HG02623 (cell line): ENCODE measurements at regions not wholly inside any gene's neighbourhood (a gene's known extent, or its start where the extent isn't known, plus 50 kb on each side); places are given as distances from the start of the nearest gene placed in this dataset.

Source experiments
- ATAC-seq: cut with Tn5 transposase; IDR thresholded peaks from one replicate; pipeline ENCODE4 v1.9.1; 2021; ENCODE audit warnings: moderate library complexity; ENCODE audit not compliant: unreplicated experiment

- ATAC-seq: no peak
Observed at GRCh38 chr21:23402929-23403520, 2204.3 kb downstream of the MRPL39 start.

GRCh38 chr21:23401278-23401677 is 2206.0 kb downstream of the MRPL39 start:
- no peak for ATAC-seq

GRCh38 chr21:23398726-23399125 is 2208.6 kb downstream of the MRPL39 start:
- no peak for ATAC-seq

DNA sequence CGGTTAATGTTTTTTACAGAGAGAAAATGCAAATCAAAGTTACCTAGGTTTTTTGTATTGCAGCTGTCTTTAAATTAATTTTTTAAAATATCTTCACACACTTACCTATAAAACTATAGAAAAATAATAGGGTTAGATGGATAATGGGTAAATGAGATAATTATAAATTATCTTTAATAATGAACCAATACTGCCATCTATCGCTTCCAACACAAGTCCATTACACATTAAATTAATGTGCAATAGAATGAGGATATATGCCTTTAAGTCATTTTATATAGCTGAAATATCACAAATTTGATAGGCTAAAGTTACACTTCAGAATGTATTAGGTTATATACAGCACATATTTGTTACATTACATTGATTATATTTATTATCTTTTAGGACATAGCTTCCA is 2212.8 kb downstream of the MRPL39 start:
- ATAC-seq: no peak

- ATAC-seq: no peak
Observed at GRCh38 chr21:23384679-23385078, 2222.6 kb downstream of the MRPL39 start.

DNA sequence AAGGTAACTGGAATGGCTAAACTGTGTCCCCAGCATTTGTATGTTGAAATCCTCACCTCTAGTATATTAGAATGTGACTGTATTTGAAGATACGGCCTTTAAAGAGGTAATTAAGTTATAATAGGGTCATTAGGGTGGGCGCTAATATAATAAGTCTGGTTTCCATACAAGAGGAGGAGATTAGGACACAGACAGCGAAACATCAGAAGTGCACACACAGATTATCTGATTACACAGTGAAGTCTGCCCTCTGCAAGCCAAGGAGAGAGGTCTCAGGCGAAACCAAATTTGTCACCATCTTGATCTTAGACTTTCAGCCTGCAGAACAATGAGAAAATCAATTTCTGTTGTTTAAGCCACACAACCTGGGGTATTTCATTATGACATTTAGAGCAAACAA is 2233.1 kb downstream of the MRPL39 start:
- ATAC-seq: no peak

GRCh38 chr21:23356905-23357304 is 2250.4 kb downstream of the MRPL39 start:
- no peak for ATAC-seq

- ATAC-seq: no peak
Observed at GRCh38 chr21:23316190-23316589, 2291.1 kb downstream of the MRPL39 start.

DNA sequence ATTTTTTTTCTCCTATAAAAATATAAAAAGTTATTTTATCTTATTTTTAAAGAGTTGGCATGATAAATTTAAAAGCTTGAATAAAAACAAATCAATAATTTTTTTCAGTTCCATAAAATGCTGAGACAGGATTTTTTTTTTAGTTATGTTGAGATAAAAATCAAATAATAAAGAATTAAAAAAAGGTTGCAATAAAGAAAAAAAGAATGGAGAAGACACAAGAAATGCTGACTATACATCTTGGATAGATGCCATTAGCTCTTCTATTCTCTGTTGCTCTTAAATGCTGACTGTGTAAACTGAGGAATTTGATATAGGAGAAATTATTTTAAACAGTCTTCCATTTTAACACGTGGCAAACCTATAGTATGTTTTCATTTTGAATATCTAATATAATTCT is 2298.5 kb downstream of the MRPL39 start:
- ATAC-seq: no peak

DNA sequence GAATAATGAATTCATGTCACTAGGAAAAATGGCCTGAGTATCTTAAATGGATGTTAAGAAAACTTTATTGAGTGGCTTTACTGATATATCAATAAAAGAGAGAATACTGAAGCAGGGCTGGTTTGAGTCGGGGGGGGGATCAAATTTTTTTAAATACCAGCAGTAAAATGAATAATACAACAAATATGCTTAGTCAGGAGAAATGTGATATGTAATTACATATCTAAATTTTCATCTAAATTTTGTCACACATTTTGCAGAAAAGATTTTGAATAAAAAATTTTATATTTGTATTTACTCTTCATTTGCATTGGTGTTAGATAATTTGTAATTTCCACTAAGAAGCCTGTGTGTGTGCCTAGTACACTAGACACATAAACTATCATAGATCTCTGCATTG is 2300.2 kb downstream of the MRPL39 start:
- no peak for ATAC-seq

GRCh38 chr21:23292292-23292691 is 2294.1 kb downstream of the NCAM2 start:
- ATAC-seq: no peak

DNA sequence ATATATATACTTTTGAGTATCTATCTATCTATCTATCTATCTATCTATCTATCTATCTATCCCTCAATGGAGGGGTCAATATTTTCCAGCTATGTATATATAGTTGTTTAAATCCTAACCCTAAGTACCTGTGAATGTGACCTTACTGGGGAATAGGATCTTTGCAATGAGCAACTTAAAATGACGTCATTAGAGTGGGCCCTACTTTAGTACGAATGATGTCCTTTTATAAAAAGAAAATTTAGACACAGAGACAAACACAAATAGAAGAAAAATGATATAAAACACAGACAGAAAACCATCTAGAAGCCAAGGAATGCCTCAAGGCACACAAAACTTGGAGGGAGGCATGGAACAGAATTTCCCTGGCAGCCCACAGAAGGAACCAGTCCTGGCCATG is 2283.7 kb downstream of the NCAM2 start:
- ATAC-seq: no peak

DNA sequence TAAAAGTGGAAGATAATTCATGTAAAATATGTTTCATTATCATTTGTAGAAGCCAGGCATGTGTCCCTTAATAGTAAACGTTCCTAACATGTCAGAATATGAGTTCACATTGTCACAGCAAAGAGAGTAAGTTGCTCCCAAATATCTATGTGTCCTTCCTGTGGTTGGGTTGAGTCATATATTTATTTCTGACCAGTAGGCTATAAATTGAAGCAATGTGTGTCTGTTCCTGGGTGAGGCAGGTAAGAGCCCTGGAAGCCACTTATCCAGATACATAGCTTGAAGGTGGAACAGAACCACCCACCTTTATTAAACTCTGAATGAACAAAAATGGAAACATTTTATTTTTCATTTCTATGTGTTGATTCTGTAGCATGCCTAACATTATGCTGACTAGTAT is 2251.6 kb downstream of the NCAM2 start:
- ATAC-seq: no peak

DNA sequence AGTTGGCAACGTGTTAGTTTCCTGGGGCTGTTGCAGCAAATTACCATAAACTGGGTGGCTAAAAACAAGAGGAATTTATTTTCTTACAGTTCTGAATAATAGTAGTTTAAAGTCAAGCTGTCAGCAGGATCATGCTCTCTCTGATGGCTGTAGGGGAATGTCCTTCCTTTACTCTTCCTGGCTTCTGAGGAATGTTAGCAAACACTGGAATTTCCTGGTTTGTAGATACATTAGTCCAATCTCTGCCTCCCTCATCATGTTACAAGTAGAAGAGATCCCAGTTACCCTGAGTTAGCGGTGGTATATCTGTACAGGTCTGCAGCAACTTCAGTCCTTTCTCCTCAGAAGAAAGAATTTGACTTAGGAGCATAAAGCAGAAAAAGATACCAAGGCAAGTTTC is 2249.1 kb downstream of the NCAM2 start:
- ATAC-seq: no peak

DNA sequence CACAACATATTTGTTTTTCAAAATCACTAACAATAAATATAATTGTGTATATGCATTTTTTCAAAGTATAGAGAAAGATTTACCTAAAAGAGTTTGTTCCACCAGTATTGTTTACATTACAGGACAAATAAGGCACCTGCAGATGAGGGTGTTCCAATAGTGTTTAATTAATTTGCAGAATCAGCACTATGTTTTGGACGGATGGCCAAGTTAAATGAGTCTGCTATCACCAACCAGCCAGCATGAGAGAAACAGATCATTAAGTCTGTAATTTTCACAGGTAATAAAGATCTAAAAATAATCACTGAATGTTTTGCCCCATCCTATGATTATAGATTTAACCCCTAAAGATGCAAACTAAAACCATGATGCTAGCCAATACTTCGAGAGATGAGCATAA is 2247.0 kb downstream of the NCAM2 start:
- no peak for ATAC-seq

GRCh38 chr21:23223882-23224281 is 2225.7 kb downstream of the NCAM2 start:
- no peak for ATAC-seq

- no peak for ATAC-seq
Observed at GRCh38 chr21:23218667-23219066, 2220.5 kb downstream of the NCAM2 start.

DNA sequence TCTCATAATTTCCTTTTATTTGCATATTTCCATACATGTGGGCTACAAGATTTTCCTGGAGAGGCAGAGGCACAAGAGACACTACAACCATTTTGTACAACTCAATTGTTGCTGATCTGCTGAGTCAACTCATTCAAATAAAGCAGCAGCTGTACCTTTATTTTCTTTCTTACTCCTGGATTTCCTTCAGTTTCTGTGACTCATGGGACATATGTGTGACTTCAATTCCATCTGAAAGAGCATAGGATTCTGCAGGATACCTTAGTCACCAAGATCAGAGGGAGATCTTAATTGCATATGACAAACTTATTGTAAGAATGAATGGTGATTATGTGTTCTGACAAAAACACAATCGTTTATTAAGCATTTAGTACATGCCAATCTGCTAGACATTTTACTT is 2219.4 kb downstream of the NCAM2 start:
- ATAC-seq: no peak

DNA sequence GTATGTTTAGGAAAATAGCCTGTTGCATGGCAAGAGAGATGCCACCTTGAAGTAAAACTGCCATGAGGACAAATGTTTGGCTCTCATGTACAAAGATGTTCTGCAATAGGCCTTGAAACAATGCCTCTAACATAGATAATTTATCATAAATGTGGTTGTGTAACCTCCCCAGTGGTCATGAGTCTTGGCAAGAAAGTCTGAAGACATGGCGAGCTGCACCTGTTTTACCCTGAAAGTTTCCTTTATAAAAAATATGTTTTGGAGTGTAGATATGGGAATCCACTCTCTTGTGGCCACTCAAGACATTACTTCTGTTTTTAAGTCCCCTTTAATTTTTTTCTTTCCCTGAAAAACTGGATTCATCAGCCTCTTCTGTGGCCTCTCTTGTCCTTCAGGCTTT is 2217.1 kb downstream of the NCAM2 start:
- ATAC-seq: no peak
